GM10266 (cell line): ENCODE measurements at regions not wholly inside any gene's neighbourhood (a gene's known extent, or its start where the extent isn't known, plus 50 kb on each side); places are given as distances from the start of the nearest gene placed in this dataset.
"Not testable (repeated sequence)": the region's sequence is repeated elsewhere in the genome, so short reads cannot be mapped to it uniquely, and the experiment has no call there.

Experiments used
- DNase-seq: peaks from one replicate; pipeline ENCODE4 v3.0.0; 2012; ENCODE audit errors: extremely low spot score
- TF ChIP-seq, protein P1 (sequence below): IDR thresholded peaks from 2 replicates; pipeline ENCODE4 v1.5.1; 2012; ENCODE audit warnings: mild to moderate bottlenecking, low read depth; ENCODE audit not compliant: control insufficient read depth, insufficient read depth; ENCODE audit errors: missing control alignments

DNA sequence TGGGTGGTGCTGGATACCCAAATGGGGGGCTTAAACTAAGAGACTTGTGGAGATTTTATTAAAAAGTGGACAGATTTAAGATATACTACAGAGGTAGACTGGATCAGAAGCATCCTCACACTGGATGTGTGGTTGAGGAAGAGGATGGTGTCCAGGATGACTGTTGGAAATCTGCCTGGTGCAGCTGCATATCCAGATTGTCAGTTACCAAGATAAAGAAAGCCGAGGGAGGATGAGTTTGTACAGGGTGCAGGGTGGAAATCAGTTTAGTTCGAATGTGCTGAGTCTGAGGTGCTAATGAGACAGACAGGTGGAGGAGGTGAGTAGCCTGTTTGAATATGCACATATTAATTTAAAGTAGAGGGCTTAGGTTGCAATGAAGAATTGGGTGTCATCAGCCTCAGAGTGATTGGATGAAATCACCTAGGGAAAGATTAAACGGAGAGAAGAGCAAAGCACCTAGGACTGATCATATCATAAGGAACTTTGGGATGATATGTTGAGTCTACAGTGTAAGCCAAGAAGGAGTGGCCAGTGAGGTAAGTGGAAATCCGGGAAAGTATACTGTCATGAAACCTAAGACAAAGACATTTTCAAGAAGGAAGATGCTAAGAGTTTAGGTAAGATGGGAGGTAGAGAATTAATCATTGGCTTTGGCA is 74.1 kb upstream of the GOLGA8B start:
- TF ChIP-seq, protein P1, sequence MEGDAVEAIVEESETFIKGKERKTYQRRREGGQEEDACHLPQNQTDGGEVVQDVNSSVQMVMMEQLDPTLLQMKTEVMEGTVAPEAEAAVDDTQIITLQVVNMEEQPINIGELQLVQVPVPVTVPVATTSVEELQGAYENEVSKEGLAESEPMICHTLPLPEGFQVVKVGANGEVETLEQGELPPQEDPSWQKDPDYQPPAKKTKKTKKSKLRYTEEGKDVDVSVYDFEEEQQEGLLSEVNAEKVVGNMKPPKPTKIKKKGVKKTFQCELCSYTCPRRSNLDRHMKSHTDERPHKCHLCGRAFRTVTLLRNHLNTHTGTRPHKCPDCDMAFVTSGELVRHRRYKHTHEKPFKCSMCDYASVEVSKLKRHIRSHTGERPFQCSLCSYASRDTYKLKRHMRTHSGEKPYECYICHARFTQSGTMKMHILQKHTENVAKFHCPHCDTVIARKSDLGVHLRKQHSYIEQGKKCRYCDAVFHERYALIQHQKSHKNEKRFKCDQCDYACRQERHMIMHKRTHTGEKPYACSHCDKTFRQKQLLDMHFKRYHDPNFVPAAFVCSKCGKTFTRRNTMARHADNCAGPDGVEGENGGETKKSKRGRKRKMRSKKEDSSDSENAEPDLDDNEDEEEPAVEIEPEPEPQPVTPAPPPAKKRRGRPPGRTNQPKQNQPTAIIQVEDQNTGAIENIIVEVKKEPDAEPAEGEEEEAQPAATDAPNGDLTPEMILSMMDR: no peak
- no peak for DNase-seq

DNA sequence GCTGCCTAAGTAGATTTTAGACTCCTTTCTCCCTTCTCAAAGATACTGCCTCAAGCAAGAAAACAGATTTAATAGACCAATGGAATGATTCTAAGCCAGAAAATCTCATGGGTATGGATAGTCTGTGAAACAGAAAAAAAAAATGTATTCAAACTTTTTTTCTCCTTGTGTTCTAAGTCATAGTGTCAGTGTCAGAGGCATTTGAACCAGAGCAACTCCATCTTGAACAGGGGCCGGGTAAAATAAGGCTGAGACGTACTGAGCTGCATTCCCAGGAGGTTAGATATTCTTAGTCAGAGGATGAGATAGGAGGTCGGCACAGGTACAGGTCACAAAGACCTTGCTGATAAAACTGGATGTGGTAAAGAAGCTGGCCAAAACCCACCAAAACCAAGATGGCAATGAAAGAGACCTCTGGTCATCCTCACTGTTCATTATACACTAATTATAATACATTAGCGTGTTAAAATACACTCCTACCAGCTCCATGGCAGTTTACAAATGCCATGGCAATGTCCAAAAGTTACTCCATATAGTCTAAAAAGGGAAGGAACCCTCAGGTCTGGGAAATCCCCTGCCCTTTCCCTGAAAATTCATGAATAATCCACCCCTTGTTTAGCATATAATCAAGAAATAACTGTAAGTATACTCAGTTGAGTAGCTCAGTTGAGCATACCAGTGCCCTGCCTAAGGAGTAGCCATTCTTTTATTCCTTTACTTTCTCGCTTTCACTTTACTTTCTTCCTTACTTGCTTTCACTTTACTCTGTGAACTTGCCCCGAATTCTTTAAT is 72.8 kb upstream of the GOLGA8B start:
- TF ChIP-seq, protein P1: no peak
- DNase-seq: no peak

DNA sequence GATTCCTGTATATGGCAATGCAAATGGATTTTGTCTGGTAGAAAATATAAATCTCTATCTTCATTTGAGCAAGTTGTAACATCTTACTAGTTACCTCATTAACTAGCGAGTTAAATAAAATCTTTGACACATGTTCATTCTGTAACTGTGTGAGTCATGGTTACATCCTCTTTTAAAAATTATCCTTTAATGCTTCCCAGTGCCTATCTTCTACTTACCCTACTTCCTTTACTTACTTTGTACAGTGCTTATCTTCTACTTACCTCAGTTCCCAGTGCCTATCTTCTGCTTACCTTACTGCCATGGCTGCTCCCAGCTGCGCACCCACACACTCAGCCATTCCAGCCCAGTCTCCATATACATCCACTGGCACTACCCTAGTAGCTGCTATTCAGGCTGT is 71.9 kb upstream of the GOLGA8B start:
- no peak for DNase-seq
- TF ChIP-seq, protein P1: no peak

DNA sequence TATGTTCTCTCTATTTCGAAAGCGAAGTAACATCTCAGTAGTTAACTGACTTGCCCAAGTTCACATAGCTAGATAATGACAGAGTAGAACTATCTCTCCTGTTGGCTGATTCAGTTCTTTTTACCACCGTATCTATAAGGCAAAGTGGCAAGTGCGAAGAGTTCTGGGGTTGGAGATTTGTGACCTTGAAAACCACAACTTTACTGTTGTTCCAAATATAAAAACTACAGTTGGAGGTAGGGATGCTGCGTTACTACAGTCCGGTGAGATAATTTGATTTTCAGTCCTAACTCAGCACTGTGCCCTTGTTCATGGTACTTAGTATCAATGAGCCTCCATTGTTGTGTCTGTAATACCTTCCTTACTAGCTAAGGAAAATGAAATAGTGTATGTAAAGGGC is 71.2 kb upstream of the GOLGA8B start:
- TF ChIP-seq, protein P1: no peak
- DNase-seq: no peak

DNA sequence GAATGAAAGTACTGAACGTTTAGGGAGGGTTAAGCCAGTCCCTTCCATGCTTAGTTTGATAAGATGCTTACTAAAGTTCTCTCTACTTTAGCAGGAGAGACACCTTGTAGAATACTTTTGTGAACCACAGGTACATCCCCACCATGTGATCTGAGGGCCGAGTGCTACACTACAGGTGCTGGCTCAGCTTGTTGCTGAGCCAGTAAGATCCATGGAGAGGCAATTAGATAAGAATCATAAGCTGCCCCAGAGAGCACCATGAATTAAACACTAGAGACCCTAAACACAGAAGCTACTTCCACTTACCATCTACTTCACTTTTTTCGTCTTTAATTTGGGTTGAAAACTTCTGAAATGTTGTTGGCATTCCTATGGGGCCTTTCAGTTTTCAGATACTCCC is 70.5 kb upstream of the GOLGA8B start:
- no peak for DNase-seq
- TF ChIP-seq, protein P1: no peak

DNA sequence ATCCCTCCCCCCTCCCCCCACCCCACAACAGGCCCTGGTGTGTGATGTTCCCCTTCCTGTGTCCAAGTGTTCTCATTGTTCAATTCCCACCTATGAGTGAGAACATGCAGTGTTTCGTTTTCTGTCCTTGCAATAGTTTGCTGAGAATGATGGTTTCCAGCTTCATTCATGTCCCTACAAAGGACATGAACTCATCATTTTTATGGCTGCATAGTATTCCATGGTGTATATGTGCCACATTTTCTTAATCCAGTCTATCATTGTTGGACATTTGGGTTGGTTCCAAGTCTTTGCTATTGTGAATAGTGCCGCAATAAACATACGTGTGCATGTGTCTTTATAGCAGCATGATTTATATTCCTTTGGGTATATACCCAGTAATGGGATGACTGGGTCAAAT is 69.9 kb upstream of the GOLGA8B start:
- not testable (repeated sequence) for DNase-seq

DNA sequence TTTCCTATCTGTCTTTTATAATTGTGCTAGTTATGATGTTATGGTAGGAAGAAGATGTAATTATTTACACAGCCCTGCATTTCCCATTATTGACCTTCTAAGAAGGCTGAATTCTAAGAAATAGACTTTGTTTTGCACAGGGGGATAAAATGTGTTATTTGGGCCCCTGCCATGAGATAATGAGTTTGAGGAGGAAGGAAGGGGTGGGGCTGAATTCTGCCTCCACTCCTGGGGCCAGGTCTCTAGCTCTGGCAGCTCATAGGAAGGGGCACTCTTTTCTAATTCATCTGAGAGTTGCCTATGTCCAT is 69.2 kb upstream of the GOLGA8B start:
- no peak for DNase-seq

More for the DNA sequence above, 69.2 kb upstream of the GOLGA8B start:
- TF ChIP-seq, protein P1: no peak
